GM19025 (cell line): ENCODE measurements at regions not wholly inside any gene's neighbourhood (a gene's known extent, or its start where the extent isn't known, plus 50 kb on each side); places are given as distances from the start of the nearest gene placed in this dataset.
"Not testable (repeated sequence)": the region's sequence is repeated elsewhere in the genome, so short reads cannot be mapped to it uniquely, and the experiment has no call there.

ENCODE experiments used
- ATAC-seq: cut with Tn5 transposase; IDR thresholded peaks from one replicate; pipeline ENCODE4 v1.9.1; 2021; ENCODE audit warnings: mild to moderate bottlenecking, low read depth, moderate library complexity; ENCODE audit not compliant: unreplicated experiment

DNA sequence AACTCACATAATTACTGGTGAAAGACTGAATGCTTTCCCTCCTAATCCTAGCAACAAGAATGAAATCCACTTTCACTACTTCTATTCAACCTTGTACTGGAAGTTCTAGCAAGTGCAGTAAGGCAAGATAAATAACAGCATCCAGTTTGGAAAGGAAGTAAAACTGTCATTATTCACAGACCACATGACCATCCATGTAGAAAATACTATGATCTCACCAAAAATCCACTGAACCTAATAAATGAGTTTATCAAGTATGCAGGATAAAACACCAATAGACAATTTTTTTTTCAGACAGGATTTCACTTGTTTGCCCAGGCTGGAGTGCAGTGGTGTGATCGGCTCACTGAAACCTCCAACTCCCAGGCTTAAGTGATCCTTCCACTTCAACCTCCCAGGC lies 117.7 kb downstream of the TMEM167A start:
- no peak for ATAC-seq

DNA sequence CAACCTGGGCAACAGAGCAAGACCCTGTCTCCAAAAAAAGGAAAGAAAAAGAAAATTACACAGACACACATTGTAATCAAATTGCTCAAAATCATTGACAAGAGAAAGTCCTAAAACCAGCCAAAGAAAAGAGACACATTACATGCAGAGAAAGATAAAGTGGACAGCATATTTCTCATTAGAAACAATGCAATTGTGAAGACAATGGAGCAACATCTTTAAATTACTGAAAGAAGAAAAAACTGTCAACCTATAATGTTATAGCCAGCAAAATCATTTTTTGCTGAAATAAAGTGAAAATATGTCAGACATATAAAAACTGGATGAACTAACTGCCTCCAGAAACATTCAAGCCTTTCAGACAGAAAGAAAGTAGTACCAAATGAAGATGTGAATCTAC lies 120.6 kb downstream of the TMEM167A start:
- no peak for ATAC-seq

DNA sequence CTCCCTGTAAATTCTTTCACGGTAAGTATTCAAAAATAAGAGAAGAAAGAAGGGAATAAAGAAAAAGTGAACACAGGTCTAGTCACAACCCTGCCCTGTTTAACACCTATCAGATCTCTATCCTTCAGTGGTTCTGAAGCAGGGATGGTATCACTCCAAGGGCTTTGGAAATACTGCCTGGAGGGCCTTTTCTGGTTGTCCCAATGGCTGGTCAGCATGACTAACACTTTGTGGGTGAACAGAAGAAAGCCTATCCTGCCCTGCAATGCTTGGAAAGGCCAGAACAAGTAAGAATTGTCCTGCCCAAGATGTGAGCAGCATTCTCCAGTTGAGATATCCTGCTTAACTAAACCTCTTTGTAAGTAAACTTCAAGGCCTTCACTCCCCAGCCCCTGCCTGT lies 124.9 kb downstream of the TMEM167A start:
- no peak for ATAC-seq

DNA sequence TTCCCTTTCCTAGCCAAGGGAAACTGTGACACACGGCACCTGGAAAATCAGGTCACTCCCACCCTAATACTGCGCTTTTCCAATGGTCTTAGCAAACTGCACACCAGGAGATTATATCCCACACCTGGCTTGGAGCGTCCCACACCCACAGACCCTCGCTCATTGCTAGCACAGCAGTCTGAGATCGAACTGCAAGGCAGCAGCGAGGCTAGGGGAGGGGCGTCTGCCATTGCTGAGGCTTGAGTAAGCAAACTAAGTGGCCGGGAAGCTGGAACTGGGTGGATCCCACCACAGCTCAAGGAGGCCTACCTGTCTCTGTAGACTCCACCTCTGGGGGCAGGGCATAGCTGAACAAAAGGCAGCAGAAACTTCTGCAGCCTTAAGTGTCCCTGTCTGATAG lies 132.9 kb downstream of the TMEM167A start:
- ATAC-seq: not testable (repeated sequence)

DNA sequence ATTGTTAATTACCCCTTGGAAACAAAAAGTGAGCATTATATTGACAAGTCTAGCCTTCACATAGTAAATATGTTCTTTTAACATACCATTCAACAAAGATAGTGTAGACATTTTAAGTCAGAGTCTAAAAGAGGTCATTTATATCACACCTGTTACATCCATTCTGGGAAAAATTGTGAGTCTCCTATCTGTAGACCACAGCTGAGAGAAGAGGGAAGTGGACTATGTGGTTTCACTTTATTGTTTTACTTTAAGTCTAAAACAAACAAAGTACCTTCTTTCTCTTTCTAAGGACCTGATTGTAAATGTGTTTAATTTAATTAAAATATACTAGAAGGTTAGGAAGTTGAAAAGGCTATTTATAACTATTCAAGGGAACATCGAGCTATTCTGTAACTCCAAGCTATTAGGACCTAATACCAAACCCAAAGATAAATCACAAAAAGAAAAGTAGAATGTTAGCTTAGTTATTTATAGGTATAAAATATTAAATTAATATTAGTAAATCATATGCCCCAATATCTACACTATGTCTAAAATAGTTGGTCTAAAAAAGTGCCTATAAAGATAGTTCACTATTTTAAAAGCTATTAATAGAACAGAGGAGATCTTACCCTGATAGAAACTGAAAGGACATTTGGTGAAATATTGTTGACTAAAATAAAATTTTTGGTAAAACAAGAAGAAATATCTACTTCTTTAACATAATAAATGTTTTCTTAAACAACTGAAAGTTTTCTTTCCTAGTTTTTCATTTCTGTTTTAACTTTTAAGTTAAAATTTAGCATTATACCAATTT lies 134.9 kb downstream of the TMEM167A start:
- ATAC-seq: no peak

DNA sequence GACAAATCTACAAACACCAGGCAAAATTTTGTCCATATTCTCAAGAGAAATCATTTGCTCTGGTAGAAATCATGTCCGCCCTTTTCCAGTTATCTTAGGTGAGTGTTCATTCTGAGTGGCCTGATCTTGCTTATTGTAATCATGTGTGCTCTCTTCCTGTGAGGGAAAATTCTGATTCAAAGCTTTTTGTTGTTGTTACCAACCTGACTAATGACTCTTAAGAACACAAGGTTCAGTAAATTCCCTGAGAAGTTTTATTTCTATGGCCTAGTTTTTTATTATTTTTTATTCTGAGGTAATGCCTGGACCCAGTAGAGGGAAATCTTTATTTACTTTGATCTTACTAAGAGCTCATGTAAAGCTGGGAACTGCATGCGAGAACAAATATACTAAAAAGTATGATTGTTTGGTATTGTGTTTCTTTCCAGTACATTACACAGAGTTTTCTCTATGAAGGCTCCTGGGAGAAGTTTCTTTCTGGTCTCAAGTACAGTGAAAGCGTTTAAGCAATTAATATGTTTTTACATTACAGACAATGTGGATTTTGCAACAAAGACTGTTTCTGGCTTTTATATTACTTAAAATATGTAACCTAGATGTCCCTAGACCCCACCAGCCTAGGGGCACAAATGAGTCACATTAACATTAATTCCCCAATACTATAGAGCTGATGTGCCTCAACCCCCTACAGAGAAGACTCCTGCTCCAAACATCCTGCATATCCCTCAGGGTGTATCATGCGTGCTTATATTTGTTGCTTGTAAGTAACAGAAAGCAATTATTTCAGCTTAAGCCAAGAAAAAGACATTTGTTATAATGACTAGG lies 138.1 kb downstream of the TMEM167A start:
- no peak for ATAC-seq

DNA sequence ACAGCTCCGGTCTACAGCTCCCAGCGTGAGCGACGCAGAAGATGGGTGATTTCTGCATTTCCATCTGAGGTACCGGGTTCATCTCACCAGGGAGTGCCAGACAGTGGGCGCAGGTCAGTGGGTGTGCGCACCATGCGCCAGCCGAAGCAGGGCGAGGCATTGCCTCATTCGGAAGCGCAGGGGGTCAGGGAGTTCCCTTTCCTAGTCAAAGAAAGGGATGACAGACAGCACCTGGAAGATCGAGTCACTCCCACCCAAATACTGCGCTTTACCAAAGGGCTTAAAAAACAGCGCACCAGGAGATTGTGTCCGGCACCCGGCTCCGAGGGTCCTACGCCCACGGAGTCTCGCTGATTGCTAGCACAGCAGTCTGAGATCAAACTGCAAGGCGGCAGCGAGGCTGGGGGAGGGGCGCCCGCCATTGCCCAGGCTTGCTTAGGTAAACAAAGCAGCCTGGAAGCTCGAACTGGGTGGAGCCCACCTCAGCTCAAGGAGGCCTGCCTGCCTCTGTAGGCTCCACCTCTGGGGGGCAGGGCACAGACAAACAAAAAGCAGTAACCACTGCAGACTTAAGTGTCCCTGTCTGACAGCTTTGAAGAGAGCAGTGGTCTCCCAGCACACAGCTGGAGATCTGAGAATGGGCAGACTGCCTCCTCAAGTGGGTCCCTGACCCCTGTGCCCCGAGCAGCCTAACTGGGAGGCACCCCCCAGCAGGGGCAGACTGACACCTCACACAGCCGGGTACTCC lies 144.5 kb downstream of the TMEM167A start:
- ATAC-seq: not testable (repeated sequence)

DNA sequence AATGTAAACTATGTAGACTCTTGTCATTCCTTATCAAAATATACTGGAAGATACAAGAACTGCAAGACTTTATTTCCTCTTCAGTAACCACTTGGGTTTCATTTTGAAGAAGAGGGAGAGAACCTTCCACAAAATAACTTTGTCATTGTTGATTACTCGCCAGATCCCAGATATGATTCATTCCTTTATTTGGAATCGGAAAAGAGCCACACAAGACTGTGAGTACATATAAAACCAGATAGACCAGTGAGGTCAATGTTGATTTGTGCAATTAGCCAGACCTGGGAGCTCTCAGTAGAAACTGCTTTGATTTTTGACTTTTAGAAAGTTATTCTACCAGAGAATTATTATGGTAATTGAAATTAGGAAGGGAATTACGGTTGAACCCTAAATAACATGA lies 146.1 kb downstream of the TMEM167A start:
- ATAC-seq: no peak

DNA sequence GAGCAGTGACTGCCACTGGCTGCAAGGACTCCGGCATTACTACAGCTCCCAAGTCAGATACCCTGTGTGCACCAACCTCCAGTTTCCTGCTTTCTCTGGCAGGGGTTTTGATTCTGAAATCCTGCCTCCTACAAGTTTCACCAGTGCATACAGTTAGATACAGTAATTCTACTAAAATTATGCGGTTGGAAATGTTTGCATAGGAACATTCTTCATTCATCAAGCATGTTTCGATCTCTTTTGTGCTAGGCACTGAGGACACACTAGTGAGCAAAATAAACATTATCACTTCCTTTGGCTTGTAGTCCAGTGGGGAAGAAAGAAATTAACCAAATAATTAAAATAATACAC lies 152.2 kb downstream of the TMEM167A start:
- ATAC-seq: no peak

DNA sequence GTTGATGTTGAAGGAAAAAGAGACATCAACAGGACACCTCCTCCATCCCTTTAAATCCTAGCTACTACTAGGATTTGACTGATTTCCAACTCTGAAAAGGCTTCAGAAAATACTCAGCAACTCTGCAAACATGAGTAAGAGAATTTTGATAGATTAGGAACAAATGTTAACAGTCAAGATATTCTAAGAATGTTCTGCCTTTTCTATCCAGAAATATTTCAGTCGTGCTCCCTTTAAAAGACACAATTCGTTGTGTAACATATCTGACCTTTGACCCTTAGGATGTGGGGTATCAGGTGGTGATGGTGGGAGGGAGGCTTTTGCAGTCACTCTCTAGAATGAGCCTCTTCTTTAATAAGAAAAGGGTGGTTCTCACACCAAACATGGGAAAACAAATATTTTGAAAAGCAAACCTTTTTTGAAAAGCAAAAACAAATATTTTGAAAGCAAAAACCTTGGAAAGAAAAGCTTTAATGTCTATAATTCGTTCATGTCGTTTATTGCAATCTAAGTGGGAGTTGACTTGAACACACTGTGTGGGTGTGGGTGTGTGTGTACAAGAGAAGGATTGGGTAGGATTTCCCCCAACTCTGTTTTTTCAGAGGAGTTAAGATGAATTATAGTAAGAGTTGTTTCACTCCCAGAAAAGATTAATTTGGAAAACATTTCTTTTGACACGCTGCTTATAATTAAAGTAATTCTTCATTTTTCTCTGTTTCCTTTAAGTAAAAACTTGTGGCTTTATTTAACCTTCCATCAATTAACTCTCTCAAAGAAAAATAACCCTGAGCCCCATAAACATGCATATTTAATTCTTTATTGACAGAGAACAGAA lies 152.8 kb downstream of the TMEM167A start:
- no peak for ATAC-seq

DNA sequence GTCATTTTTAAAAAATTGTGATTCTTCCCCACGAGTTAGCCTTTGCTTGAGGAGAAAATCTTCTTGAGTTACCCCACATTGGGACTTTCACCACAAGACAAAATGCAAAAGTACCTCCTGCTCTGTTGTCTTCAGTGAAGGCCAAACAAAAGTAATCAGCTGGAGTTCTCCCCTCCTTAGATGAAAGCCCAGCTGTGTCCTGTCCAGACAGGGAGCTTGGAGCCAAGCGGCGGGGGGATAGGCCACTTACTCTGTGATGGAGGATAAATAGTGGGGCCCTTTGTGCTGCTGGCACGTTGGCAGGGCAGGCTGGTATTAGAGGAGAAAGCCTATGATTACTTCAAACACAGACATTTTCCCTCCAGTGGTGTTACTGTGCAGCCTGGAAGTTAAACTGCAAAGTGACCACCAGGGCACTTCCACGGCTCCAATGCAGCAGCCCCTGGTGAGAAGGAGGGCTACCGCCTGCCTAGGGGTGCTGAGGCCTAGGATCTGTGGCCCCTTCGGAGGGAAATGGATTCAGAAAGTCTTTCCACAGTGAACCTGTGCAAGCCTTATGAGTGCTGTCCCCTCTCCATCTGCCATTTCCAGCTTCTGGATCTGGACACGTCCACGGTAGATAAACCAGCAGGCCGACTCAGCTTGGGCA lies 155.0 kb downstream of the TMEM167A start:
- no peak for ATAC-seq

DNA sequence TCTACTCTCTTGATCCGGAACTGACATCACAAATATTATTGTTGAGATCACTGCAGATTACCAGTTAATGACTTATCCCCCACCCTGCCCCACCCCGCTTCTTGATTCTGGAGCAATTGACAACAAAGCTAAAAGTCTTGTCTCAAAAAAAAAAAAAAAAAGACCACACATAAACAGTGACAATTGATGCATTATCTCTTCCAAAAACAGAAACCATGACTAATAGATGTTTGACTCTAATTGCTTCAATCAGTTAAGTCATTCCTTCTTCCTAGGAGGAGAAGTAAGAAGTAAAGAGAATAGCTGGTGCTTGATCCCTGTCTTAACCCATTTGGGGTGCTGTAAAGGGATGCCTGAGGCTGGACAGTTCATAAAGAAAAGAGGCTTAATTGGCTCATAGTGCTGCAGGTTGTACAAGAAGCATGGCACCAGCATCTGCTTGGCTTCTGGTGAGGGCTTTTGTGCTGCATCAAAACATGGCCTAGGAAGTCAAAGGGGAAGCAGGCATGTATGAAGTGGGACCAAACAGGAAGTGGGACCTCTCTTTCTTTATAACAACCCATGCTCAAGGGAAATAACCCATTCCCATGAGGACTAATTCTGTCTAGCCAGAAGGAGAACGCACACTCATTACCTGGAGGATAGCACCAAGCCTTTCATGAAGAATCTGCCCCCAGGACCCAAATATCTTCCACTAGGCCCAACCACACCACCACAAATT lies 158.7 kb downstream of the TMEM167A start:
- ATAC-seq: no peak

DNA sequence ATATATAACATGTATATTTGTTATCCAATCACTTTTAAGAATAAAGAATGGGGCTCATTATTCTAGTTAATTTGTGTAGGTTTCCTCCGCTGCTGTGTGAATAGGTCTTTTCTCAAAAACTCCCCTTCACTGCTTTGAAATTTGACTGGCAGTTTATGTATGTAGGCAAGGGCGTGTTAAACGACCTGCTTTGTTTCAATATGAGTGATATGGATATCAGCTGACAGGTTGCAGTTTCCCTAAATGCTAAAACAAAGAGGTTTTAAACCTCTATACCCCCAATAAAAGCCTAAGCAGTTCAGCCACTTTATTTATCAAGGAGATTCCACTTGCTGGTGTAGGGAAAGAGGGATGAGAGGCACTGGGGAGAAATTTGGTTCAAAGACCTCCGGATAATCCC lies 159.6 kb downstream of the TMEM167A start:
- peak; percentile 73 for ATAC-seq

DNA sequence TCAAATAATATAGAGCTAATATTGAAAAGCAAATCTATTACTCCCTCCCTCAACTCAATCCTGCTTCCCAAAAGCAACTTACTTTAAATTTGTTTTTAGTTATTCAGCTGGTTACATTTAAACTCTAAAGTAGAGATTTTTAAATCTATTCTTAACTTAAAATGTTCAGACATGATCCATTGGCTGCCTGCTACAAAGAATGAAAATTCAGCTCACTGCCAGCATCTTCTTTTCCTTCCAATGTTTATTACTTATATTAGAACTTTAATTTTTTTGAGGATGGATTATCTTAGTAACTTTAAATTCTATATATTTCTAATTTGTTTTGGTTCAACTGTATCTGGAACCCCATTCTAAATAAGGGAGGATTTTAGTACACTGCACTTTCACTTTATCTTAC lies 163.2 kb downstream of the TMEM167A start:
- no peak for ATAC-seq

DNA sequence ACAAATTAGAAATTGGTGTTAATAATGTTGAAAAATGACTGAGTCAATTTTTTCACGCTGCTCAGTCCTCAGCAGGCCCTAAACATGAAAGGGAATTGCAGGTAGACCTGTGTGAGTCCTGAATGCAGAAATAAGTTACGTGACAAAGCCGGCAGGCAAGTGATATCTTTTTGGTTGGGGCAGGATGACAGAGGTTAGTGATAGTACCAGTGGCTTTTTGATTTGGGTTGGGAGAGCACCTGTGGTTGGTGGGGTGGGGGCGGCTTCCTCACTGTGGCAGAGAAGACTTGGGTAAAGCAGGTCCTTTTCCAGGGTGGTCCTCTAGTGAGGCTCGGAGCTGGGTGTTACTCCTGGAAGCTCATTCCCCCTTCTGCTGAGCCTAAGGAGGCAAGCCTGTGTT lies 164.7 kb downstream of the TMEM167A start:
- no peak for ATAC-seq

DNA sequence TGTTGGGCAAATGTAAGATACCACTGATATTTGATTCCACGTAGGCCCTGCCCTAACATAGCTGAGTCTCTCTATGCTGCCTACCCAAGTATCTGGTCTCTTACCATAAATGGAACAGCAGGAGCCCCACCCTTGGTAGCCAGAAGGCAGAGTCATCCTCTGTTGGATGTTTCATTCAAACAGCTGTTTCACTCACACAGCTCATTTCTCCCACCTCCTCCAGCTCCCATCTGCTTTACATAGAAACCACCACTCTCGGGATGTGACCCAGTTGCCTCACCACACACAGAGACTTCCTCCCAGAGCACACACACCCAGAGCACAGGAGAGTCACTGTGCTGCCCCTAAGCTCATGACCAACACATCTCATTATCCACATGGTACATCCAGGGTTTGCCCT lies 165.3 kb downstream of the TMEM167A start:
- no peak for ATAC-seq

DNA sequence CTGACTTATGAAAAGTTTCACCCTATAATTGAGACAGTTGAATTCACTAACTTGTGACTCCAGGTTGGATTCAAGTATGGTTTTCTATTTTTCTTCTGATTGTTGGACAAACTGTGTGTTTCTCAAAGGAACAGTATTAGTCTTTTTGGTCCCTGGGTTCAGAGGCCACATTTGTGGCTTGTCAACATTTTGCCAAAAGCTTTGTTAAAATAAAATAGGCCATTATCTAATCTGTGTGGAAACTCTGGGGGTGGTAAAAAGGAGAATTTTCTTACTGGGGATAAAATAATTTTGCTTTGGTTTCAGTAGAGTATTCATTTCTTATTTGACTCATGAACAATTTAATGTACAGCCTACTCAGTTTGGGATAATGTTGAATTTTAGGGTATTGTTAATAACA lies 166.3 kb downstream of the TMEM167A start:
- ATAC-seq: no peak

DNA sequence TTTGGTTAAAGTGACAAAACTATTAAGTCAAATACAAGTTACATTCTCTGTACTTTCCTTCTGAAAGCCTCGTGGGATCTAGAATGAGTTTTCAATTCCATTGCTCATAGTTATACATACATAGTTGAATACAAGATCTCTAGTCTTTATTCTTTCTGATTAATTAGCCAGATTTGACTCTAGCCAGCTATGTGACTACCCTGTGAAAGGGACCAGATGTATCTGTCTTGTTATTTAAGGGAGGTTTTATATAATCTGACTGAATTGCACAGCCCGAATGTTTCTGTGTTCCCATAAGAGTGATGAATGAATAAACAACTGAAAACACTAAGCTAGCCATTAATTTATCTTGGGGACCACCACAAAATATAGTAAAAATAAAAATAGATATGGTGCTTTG lies 166.7 kb downstream of the TMEM167A start:
- no peak for ATAC-seq

DNA sequence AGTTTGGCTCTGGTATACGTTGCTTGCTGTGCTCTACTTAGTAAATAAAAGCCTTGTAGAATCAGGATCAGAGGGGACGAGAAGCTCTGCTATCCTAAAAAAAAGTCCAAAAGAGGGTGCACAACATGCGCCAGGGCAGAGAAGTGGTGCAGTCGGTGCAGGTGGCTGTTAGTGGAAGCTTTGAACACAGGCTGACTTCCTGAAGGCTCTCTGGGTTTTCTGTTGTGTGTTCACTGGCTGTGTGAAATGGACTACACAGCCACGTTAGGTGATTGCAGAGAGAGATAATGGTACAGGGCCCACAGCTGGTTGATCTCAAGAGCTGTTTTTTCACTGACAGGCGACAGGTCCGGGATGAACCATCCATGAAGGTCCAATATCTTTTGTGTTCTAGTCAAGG lies 167.4 kb downstream of the TMEM167A start:
- ATAC-seq: no peak
